HG02981 (cell line): ENCODE measurements at regions not wholly inside any gene's neighbourhood (a gene's known extent, or its start where the extent isn't known, plus 50 kb on each side); places are given as distances from the start of the nearest gene placed in this dataset.
"Not testable (repeated sequence)": the region's sequence is repeated elsewhere in the genome, so short reads cannot be mapped to it uniquely, and the experiment has no call there.

Experiments
- ATAC-seq: cut with Tn5 transposase; IDR thresholded peaks from one replicate; pipeline ENCODE4 v1.9.1; 2021; ENCODE audit warnings: mild to moderate bottlenecking, moderate library complexity; ENCODE audit not compliant: unreplicated experiment

DNA sequence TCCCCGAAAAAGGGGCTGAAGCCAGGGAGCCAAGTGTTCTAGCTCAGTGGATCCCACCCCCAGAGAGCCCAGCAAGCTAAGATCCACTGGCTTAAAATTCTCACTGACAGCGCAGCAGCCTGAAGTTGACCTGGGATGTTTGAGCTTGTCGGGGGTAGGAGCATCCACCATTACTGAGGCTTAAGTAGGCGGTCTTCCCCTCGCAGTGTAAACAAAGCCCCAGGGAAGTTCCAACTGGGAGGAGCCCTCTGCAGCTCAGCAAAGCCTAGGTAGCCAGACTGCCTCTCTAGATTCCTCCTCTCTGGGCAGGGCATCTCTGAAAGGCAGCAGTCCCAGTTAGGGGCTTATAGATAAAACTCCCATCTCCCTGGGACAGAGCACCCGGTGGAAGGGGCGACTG, 56.8 kb upstream of the FGF16 start:
- not testable (repeated sequence) for ATAC-seq

DNA sequence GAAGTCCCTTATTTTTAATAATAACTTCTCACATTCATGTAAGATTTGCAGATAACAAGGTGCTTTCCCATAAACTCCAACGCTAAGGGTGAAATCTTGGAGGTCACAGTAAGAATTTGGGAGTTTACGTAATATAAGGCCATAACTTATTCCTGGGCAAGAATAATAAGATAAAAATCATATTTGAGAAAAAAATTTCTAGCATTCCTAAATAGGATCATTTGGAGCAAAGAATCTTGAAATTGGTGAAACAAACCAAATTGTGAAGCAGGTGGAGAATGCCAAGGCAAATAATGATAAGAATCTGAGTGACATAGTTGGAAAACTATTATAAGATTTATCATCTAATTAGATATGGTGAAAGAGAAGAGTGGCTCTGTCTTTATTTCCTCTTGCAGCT, 50.4 kb upstream of the FGF16 start:
- ATAC-seq = no peak
